ENCODE measurements at regions not wholly inside any gene's neighbourhood (a gene's known extent, or its start where the extent isn't known, plus 50 kb on each side); places are given as distances from the start of the nearest gene placed in this dataset.

- Histone ChIP-seq H3K9ac (no peak overlapping the region), H3F3A (ENCODE audit: low read depth) (no peaks in the 10 kb centered on the region), H3K27me3 (no peaks in the 10 kb centered on the region), H3K9me3 (ENCODE audit: low read depth) (no peaks in the 10 kb centered on the region), H4K20me1 (ENCODE audit: low read depth) (no peaks in the 10 kb centered on the region), H3K4me3 (no peak overlapping the region), H3K4me1 (no peaks in the 10 kb centered on the region), H3K36me3 (no peaks in the 10 kb centered on the region), H3K79me2 (ENCODE audit: low read depth) (no peaks in the 10 kb centered on the region), H3K4me2 (no peak overlapping the region), H3K27ac (no peak overlapping the region), H2AFZ (replicated peaks) (peak overlapping the region; percentile 30)
- peaks cover 3% of the 10 kb centered on the region for H3K27me3 Mint-ChIP-seq (ENCODE audit: insufficient read depth, low read depth)
- no peak overlapping the region for H3K27ac Mint-ChIP-seq
- TF ChIP-seq, protein P1, sequence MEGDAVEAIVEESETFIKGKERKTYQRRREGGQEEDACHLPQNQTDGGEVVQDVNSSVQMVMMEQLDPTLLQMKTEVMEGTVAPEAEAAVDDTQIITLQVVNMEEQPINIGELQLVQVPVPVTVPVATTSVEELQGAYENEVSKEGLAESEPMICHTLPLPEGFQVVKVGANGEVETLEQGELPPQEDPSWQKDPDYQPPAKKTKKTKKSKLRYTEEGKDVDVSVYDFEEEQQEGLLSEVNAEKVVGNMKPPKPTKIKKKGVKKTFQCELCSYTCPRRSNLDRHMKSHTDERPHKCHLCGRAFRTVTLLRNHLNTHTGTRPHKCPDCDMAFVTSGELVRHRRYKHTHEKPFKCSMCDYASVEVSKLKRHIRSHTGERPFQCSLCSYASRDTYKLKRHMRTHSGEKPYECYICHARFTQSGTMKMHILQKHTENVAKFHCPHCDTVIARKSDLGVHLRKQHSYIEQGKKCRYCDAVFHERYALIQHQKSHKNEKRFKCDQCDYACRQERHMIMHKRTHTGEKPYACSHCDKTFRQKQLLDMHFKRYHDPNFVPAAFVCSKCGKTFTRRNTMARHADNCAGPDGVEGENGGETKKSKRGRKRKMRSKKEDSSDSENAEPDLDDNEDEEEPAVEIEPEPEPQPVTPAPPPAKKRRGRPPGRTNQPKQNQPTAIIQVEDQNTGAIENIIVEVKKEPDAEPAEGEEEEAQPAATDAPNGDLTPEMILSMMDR (IDR thresholded peaks at IDR 0.05), result no peak
- no peak for TF ChIP-seq EZH2 (IDR thresholded peaks at IDR 0.05)
- TF ChIP-seq EZH2phosphoT487 (IDR thresholded peaks at IDR 0.05), result no peak
- peak; percentile 4 for DNase-seq (ENCODE audit: low spot score)
- no peaks in the 10 kb centered on the region for H3K4me1 Mint-ChIP-seq
- peaks cover 2% of the 10 kb centered on the region for H3K36me3 Mint-ChIP-seq
- peaks cover 31% of the 10 kb centered on the region for H3K9me3 Mint-ChIP-seq
- H3K4me3 Mint-ChIP-seq, result no peak overlapping the region
These were observed 572.9 kb upstream of the CDH6 start for GRCh38 chr5:30620481-30621085.

GRCh38 chr5:30608501-30608900 is 585.0 kb upstream of the CDH6 start:
- H3K27me3 ChIP-seq, result no peaks in the 10 kb centered on the region
- H3K9ac ChIP-seq, result no peak overlapping the region
- no peaks in the 10 kb centered on the region for H3K79me2 ChIP-seq (ENCODE audit: low read depth)
- H3K27ac Mint-ChIP-seq, result no peak overlapping the region
- H2AFZ ChIP-seq (replicated peaks), result no peak overlapping the region
- no peak for TF ChIP-seq EZH2 (IDR thresholded peaks at IDR 0.05)
- TF ChIP-seq EZH2phosphoT487 (IDR thresholded peaks at IDR 0.05), result no peak
- TF ChIP-seq, protein P1 (IDR thresholded peaks at IDR 0.05), result no peak
- H3K4me3 Mint-ChIP-seq, result no peak overlapping the region
- H3K4me1 ChIP-seq, result no peaks in the 10 kb centered on the region
- H4K20me1 ChIP-seq (ENCODE audit: low read depth), result no peaks in the 10 kb centered on the region
- H3K4me3 ChIP-seq, result no peak overlapping the region
- no peaks in the 10 kb centered on the region for H3K36me3 Mint-ChIP-seq
- H3K36me3 ChIP-seq, result no peaks in the 10 kb centered on the region
- H3K9me3 ChIP-seq (ENCODE audit: low read depth), result no peaks in the 10 kb centered on the region
- no peak overlapping the region for H3K27ac ChIP-seq
- H3F3A ChIP-seq (ENCODE audit: low read depth), result no peaks in the 10 kb centered on the region
- no peak overlapping the region for H3K4me2 ChIP-seq
- H3K27me3 Mint-ChIP-seq (ENCODE audit: insufficient read depth, low read depth), result no peaks in the 10 kb centered on the region
- H3K9me3 Mint-ChIP-seq, result no peaks in the 10 kb centered on the region
- H3K4me1 Mint-ChIP-seq, result no peaks in the 10 kb centered on the region
- no peak for DNase-seq (ENCODE audit: low spot score)

- Histone ChIP-seq H3F3A (ENCODE audit: low read depth) (no peaks in the 10 kb centered on the region), H3K36me3 (no peaks in the 10 kb centered on the region), H3K27ac (no peak overlapping the region), H2AFZ (replicated peaks) (no peak overlapping the region), H3K9ac (no peak overlapping the region), H3K79me2 (ENCODE audit: low read depth) (no peaks in the 10 kb centered on the region), H4K20me1 (ENCODE audit: low read depth) (no peaks in the 10 kb centered on the region), H3K4me1 (no peaks in the 10 kb centered on the region), H3K9me3 (ENCODE audit: low read depth) (no peaks in the 10 kb centered on the region), H3K4me2 (no peak overlapping the region), H3K27me3 (no peaks in the 10 kb centered on the region), H3K4me3 (no peak overlapping the region)
- TF ChIP-seq EZH2 (IDR thresholded peaks at IDR 0.05) (no peak), EZH2phosphoT487 (IDR thresholded peaks at IDR 0.05) (no peak)
- TF ChIP-seq, protein P1 (IDR thresholded peaks at IDR 0.05), result no peak
- no peak overlapping the region for H3K27ac Mint-ChIP-seq
- no peaks in the 10 kb centered on the region for H3K36me3 Mint-ChIP-seq
- H3K4me1 Mint-ChIP-seq, result no peaks in the 10 kb centered on the region
- DNase-seq (ENCODE audit: low spot score), result no peak
- no peaks in the 10 kb centered on the region for H3K27me3 Mint-ChIP-seq (ENCODE audit: insufficient read depth, low read depth)
- H3K4me3 Mint-ChIP-seq, result no peak overlapping the region
- no peaks in the 10 kb centered on the region for H3K9me3 Mint-ChIP-seq
These were observed 586.1 kb upstream of the CDH6 start for GRCh38 chr5:30607301-30607894.
